HFFc6 (cell line): ENCODE measurements at regions not wholly inside any gene's neighbourhood (a gene's known extent, or its start where the extent isn't known, plus 50 kb on each side); places are given as distances from the start of the nearest gene placed in this dataset.

Source experiments
- DNase-seq: peaks from one replicate; pipeline ENCODE4 v3.0.0-alpha.2; 2018
- H3K27ac Mint-ChIP-seq: 2 replicates; pipeline ENCODE4 v1.8.0; 2020; ENCODE audit warnings: mild to moderate bottlenecking, mixed read lengths
- H3K27me3 Mint-ChIP-seq: 2 replicates; pipeline ENCODE4 v1.8.0; 2021; ENCODE audit warnings: mild to moderate bottlenecking, moderate library complexity, mixed read lengths; ENCODE audit not compliant: insufficient read depth
- H3K36me3 Mint-ChIP-seq: 2 replicates; pipeline ENCODE4 v1.8.0; 2021; ENCODE audit warnings: low read depth, mixed read lengths
- H3K4me1 Mint-ChIP-seq: 2 replicates; pipeline ENCODE4 v1.8.0; 2020; ENCODE audit warnings: low read depth, mixed read lengths
- H3K4me3 Mint-ChIP-seq: 2 replicates; pipeline ENCODE4 v1.8.0; 2020; ENCODE audit warnings: mild to moderate bottlenecking, moderate library complexity, mixed read lengths
- H3K9me3 Mint-ChIP-seq: 2 replicates; pipeline ENCODE4 v1.8.0; 2020; ENCODE audit warnings: mild to moderate bottlenecking, mixed read lengths
- CTCF ChIP-seq: fragments of 200-600 bp; sonication (generic); IDR thresholded peaks from 2 replicates; pipeline ENCODE4 v1.5.0; 2021; ENCODE audit warnings: antibody characterized with exemption, mild to moderate bottlenecking

- Mint-ChIP-seq H3K4me3 (no peak overlapping the region), H3K27me3 (peaks cover 5% of the 10 kb centered on the region), H3K9me3 (peaks cover 65% of the 10 kb centered on the region), H3K27ac (no peak overlapping the region), H3K36me3 (no peaks in the 10 kb centered on the region), H3K4me1 (no peaks in the 10 kb centered on the region)
- DNase-seq, result no peak
- TF ChIP-seq CTCF, result no peak
Measured at GRCh38 chr6:169885831-169886230, 134.4 kb downstream of the ERMARD start.

DNA sequence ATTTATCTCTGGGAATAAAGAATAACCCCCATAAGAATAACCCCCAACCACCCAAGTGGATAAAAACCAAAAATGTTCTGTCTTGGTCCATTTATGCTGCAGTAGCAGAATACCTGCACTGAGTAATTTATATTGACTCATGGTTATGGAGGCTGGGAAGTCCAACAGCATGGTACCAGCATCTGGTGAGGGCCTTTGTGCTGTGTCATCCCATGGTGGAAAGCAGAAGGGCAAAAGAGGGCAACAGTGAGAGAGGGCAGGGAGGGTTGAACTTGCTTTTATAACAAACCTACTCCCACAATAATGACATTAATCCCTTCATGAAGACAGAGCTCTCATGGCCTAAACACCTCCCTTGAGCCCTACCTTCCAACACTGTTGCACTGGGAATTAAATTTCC lies 133.7 kb downstream of the ERMARD start:
- peaks cover 5% of the 10 kb centered on the region for H3K27me3 Mint-ChIP-seq

GRCh38 chr6:169884158-169884557 lies 132.7 kb downstream of the ERMARD start:
- H3K27ac Mint-ChIP-seq, result no peak overlapping the region

More for the DNA sequence above, 133.7 kb downstream of the ERMARD start:
- no peak for DNase-seq
- Mint-ChIP-seq H3K4me1 (no peaks in the 10 kb centered on the region), H3K9me3 (peaks cover 60% of the 10 kb centered on the region), H3K36me3 (no peaks in the 10 kb centered on the region), H3K27ac (no peak overlapping the region), H3K4me3 (no peak overlapping the region)
- TF ChIP-seq CTCF, result no peak

DNA sequence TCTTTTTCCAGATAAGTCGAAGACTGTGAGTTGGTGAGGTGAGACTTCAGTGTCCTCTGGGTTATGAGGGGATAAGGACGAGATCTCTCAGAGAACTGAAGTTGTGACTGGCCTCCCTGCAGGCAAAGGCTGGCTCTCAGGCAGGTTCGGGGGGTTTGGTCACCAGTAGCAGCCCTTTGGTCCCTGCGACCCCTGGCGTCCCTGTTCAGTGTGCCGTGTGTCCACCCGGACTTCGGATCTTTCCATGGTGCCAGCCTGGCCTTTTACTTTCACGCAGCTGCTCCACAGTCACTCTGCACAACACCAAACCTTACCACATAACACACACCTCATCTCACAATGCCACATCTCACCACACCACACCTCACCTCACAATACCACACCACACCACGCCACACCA lies 131.9 kb downstream of the ERMARD start:
- no peaks in the 10 kb centered on the region for H3K36me3 Mint-ChIP-seq
- H3K27ac Mint-ChIP-seq, result no peak overlapping the region
- peaks cover 58% of the 10 kb centered on the region for H3K9me3 Mint-ChIP-seq
- DNase-seq, result no peak
- no peak for TF ChIP-seq CTCF
- no peaks in the 10 kb centered on the region for H3K4me1 Mint-ChIP-seq
- H3K4me3 Mint-ChIP-seq, result no peak overlapping the region
- H3K27me3 Mint-ChIP-seq, result peaks cover 4% of the 10 kb centered on the region

More at GRCh38 chr6:169884158-169884557, 132.7 kb downstream of the ERMARD start:
- no peak for DNase-seq
- Mint-ChIP-seq H3K27me3 (peaks cover 4% of the 10 kb centered on the region), H3K36me3 (no peaks in the 10 kb centered on the region), H3K9me3 (peaks cover 56% of the 10 kb centered on the region), H3K4me1 (no peaks in the 10 kb centered on the region), H3K4me3 (no peak overlapping the region)
- no peak for TF ChIP-seq CTCF

DNA sequence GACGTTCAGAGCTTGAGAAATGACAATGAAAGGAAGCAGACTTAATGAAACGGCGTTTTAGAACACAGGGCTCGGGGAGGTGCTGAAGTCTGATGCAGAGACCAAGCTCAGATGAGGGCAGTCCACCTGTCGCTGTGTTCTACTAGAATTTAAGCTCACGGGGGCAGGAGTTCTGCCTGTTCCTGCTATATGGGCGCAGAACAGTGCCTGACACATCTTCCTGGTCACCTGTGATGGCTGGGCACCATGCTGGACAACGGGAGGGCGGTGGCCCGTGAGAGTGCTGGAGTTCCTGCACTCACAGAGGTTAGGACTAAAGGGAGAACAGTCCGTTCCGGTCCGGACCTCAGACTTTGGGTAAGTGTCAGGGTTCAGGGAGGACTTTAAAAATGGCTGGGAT lies 130.6 kb downstream of the ERMARD start:
- no peak overlapping the region for H3K27ac Mint-ChIP-seq
- H3K36me3 Mint-ChIP-seq, result no peaks in the 10 kb centered on the region
- H3K4me1 Mint-ChIP-seq, result no peaks in the 10 kb centered on the region
- no peak for TF ChIP-seq CTCF
- H3K27me3 Mint-ChIP-seq, result peaks cover 4% of the 10 kb centered on the region
- H3K4me3 Mint-ChIP-seq, result no peak overlapping the region
- H3K9me3 Mint-ChIP-seq, result peaks cover 57% of the 10 kb centered on the region
- no peak for DNase-seq

DNA sequence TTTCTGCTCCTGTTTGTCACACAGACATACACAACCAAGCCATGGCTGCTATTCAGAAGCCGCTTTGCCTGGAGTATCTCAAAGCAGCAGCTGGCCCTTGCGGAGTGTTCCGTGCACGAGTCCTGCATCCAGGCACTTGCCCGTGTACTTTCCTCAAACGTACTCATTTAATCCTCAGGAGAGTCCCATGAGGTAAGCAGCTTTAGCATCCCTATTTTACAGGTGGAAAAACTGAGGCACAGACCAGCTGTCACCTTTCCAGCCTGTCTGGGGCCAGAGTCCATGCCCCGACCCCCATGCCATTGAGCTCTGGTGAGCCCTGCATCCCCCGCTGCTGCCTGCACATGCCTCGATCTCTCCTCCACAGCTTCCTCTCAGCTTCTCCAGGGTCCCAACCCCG lies 130.0 kb downstream of the ERMARD start:
- Mint-ChIP-seq H3K27me3 (peaks cover 4% of the 10 kb centered on the region), H3K4me1 (no peaks in the 10 kb centered on the region), H3K9me3 (peaks cover 61% of the 10 kb centered on the region), H3K27ac (no peak overlapping the region), H3K36me3 (no peaks in the 10 kb centered on the region), H3K4me3 (no peak overlapping the region)
- no peak for DNase-seq
- TF ChIP-seq CTCF, result no peak
